HFFc6 (cell line): ENCODE measurements at regions not wholly inside any gene's neighbourhood (a gene's known extent, or its start where the extent isn't known, plus 50 kb on each side); places are given as distances from the start of the nearest gene placed in this dataset.

Experiments used
- DNase-seq: peaks from one replicate; pipeline ENCODE4 v3.0.0-alpha.2; 2018
- H3K27ac Mint-ChIP-seq: 2 replicates; pipeline ENCODE4 v1.8.0; 2020; ENCODE audit warnings: mild to moderate bottlenecking, mixed read lengths
- H3K27me3 Mint-ChIP-seq: 2 replicates; pipeline ENCODE4 v1.8.0; 2021; ENCODE audit warnings: mild to moderate bottlenecking, moderate library complexity, mixed read lengths; ENCODE audit not compliant: insufficient read depth
- H3K36me3 Mint-ChIP-seq: 2 replicates; pipeline ENCODE4 v1.8.0; 2021; ENCODE audit warnings: low read depth, mixed read lengths
- H3K4me1 Mint-ChIP-seq: 2 replicates; pipeline ENCODE4 v1.8.0; 2020; ENCODE audit warnings: low read depth, mixed read lengths
- H3K4me3 Mint-ChIP-seq: 2 replicates; pipeline ENCODE4 v1.8.0; 2020; ENCODE audit warnings: mild to moderate bottlenecking, moderate library complexity, mixed read lengths
- H3K9me3 Mint-ChIP-seq: 2 replicates; pipeline ENCODE4 v1.8.0; 2020; ENCODE audit warnings: mild to moderate bottlenecking, mixed read lengths
- TF ChIP-seq, protein P1 (sequence below): fragments of 200-600 bp; sonication (generic); IDR thresholded peaks from 2 replicates; pipeline ENCODE4 v1.5.0; 2021; ENCODE audit warnings: antibody characterized with exemption, mild to moderate bottlenecking

DNA sequence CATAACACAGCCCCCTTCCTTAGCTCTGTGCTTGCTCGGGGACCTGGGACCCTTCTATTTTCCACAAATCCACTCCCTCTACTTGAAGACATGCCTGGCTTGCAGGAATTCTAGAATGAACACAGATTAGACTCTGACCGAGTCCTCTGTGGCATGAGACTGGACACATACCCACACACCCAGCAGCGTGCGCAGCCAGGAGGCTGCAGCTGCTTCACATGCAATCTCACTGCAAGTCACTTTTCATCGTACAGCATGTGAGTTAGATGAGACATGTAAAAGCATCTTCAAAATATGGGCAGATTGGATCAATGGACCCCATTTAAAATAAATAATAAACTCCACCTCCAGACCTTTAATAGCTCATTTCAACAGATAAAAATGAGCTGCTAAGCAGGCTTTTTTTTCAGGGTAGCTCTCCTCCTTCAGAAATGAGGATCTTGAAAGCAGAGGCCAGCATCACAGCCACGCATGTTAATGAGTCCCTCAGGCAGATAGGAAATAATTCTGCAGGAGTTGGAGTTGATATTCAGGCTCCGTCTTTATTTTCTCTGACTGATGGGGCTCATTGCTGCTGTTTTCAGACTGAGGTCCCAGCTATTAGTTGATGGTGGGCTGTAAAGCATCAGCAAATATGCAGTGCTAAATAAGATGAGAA is 215.1 kb upstream of the GGTLC1 start:
- H3K27me3 Mint-ChIP-seq = peaks cover 9% of the 10 kb centered on the region; the same call in 1 of the 2 replicates
- TF ChIP-seq, protein P1, sequence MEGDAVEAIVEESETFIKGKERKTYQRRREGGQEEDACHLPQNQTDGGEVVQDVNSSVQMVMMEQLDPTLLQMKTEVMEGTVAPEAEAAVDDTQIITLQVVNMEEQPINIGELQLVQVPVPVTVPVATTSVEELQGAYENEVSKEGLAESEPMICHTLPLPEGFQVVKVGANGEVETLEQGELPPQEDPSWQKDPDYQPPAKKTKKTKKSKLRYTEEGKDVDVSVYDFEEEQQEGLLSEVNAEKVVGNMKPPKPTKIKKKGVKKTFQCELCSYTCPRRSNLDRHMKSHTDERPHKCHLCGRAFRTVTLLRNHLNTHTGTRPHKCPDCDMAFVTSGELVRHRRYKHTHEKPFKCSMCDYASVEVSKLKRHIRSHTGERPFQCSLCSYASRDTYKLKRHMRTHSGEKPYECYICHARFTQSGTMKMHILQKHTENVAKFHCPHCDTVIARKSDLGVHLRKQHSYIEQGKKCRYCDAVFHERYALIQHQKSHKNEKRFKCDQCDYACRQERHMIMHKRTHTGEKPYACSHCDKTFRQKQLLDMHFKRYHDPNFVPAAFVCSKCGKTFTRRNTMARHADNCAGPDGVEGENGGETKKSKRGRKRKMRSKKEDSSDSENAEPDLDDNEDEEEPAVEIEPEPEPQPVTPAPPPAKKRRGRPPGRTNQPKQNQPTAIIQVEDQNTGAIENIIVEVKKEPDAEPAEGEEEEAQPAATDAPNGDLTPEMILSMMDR = no peak
- H3K27ac Mint-ChIP-seq = no peak overlapping the region
- H3K9me3 Mint-ChIP-seq = peaks cover 16% of the 10 kb centered on the region
- DNase-seq = no peak
- H3K4me3 Mint-ChIP-seq = no peak overlapping the region
- H3K36me3 Mint-ChIP-seq = peaks cover 12% of the 10 kb centered on the region; the same call in 1 of the 2 replicates
- no peaks in the 10 kb centered on the region for H3K4me1 Mint-ChIP-seq

DNA sequence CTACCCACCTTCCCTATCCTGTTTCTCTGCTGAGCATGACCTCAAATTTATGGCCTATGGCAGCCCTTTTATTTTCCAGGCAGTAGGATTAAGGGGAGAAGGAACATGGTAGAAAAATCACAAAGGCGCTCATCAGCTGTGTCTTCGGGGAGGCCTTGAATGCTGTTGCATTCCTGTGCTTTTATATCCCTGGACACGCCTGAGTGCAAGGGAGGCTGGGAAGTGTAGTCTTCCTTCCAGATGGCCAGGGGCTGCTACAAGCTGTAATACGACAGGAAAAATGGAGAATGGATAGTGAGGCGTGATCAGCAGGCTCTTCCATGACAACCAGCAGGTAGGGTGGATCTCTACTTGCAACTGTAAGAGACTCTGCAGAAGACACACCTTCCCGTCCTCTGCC is 210.9 kb upstream of the GGTLC1 start:
- Mint-ChIP-seq H3K4me3 (no peak overlapping the region), H3K27me3 (peaks cover 7% of the 10 kb centered on the region; the same call in 1 of the 2 replicates), H3K4me1 (no peaks in the 10 kb centered on the region), H3K27ac (no peak overlapping the region), H3K9me3 (no peaks in the 10 kb centered on the region; the same call in 1 of the 2 replicates), H3K36me3 (no peaks in the 10 kb centered on the region)
- no peak for DNase-seq
- TF ChIP-seq, protein P1 = no peak

DNA sequence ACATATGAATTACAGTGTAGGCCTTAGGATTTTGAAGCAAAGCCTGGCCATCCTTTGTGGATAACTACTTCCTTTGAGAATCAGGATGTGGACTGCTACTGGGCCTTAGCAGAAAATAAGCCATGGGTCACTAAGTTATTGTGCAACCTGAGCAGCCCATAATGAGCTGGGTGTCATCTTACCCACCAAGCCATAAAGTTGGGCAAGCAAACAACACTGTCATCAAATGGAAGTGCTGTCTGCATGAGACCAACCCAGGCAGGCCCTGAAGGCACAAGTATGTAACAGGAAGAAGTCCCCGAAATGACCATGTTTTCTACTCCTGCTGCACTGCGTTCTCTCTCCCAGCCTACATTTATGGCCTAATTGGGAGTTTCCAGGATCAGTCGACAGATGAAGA is 205.6 kb upstream of the GGTLC1 start:
- Mint-ChIP-seq H3K9me3 (no peaks in the 10 kb centered on the region; the same call in 1 of the 2 replicates), H3K4me1 (no peaks in the 10 kb centered on the region), H3K27me3 (peaks cover under 1% of the 10 kb centered on the region; the same call in 1 of the 2 replicates), H3K27ac (no peak overlapping the region), H3K36me3 (no peaks in the 10 kb centered on the region), H3K4me3 (no peak overlapping the region)
- TF ChIP-seq, protein P1 = no peak
- DNase-seq = no peak

DNA sequence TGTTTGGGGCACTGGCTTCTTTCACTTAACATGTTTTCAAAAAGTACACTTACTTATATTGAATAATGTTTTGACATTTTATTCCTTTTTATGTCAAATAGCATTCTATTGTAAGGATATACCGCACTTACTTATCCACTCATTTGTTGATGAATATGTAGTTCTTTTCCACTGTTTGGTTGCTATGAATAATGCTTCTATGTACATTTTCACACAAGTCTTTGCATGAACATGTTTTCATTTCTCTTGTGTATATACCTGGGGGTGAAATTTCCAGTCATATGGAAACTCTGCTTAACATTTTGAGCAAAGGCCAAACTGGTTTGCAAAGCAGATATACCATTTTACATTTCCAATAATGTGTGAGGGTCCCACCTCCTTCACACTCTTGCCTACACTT is 202.3 kb upstream of the GGTLC1 start:
- H3K9me3 Mint-ChIP-seq = no peaks in the 10 kb centered on the region
- 0 out of 2 replicates have a peak, but pooled peaks cover 2% of the 10 kb centered on the region for H3K27me3 Mint-ChIP-seq
- no peak overlapping the region for H3K4me3 Mint-ChIP-seq
- no peak for DNase-seq
- no peaks in the 10 kb centered on the region for H3K4me1 Mint-ChIP-seq
- H3K27ac Mint-ChIP-seq = no peak overlapping the region
- TF ChIP-seq, protein P1 = no peak
- H3K36me3 Mint-ChIP-seq = no peaks in the 10 kb centered on the region

DNA sequence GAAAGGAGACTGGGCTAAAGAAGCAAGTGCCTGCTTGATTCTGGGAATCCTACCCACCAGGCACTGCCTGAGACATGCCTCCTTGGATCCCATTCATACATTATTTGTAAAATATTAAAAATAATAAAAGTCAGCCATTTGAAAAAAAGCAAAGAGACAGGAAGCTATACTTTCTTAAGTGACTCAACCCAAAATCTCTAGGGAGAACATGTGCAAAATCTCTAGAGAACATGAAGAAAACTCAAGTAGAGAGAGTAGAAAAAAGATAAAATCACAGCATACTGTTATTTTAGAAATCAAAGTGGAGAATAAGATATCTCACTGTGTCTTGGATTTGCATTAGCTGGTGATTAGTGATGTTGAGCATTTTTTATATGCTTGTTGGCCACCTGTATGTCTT is 197.2 kb upstream of the GGTLC1 start:
- H3K9me3 Mint-ChIP-seq = no peaks in the 10 kb centered on the region
- H3K27ac Mint-ChIP-seq = no peak overlapping the region
- TF ChIP-seq, protein P1 = no peak
- H3K4me3 Mint-ChIP-seq = no peak overlapping the region
- DNase-seq = no peak
- no peaks in the 10 kb centered on the region for H3K36me3 Mint-ChIP-seq
- no peaks in the 10 kb centered on the region for H3K4me1 Mint-ChIP-seq
- peaks cover 2% of the 10 kb centered on the region; the same call in 1 of the 2 replicates for H3K27me3 Mint-ChIP-seq
